ENCODE measurements at regions not wholly inside any gene's neighbourhood (a gene's known extent, or its start where the extent isn't known, plus 50 kb on each side); places are given as distances from the start of the nearest gene placed in this dataset.

GRCh38 chr18:53944721-53945120, 279.7 kb downstream of the MBD2 start:
- Histone ChIP-seq H2BK20ac (ENCODE audit: low read depth, low read length) (no peak overlapping the region), H3K9ac (ENCODE audit: low read depth, low read length) (no peak overlapping the region), H4K20me1 (ENCODE audit: insufficient read depth, low read length) (no peaks in the 10 kb centered on the region), H3K27me3 (ENCODE audit: control insufficient read depth, insufficient read depth, low read length) (no peaks in the 10 kb centered on the region), H3K4me3 (ENCODE audit: insufficient read depth, low read depth, low read length) (no peak overlapping the region), H2AK5ac (ENCODE audit: low read depth, low read length) (no peak overlapping the region), H3K27ac (ENCODE audit: insufficient read depth, low read length) (no peak overlapping the region), H2BK15ac (ENCODE audit: low read depth, low read length) (no peak overlapping the region), H3K9me1 (ENCODE audit: insufficient read depth, low read length) (no peaks in the 10 kb centered on the region), H3K56ac (ENCODE audit: extremely low read depth, insufficient read depth, low read length) (no peak overlapping the region), H3K4me2 (ENCODE audit: low read depth, low read length) (no peak overlapping the region), H4K5ac (ENCODE audit: low read depth, low read length) (no peak overlapping the region), H3K18ac (ENCODE audit: low read depth, low read length) (no peak overlapping the region), H3K79me1 (ENCODE audit: low read depth in 1 of 2, low read length in 2 of 2) (no peaks in the 10 kb centered on the region), H3K36me3 (ENCODE audit: control insufficient read depth, insufficient read depth, low read length) (no peaks in the 10 kb centered on the region), H2AFZ (replicated peaks; ENCODE audit: low read length, poor library complexity) (no peak overlapping the region), H3K4ac (ENCODE audit: low read depth, low read length) (no peak overlapping the region), H2BK5ac (ENCODE audit: low read depth, low read length, poor library complexity, severe bottlenecking) (no peak overlapping the region), H3K4me1 (ENCODE audit: control insufficient read depth, insufficient read depth, low read length) (no peaks in the 10 kb centered on the region), H3K23ac (ENCODE audit: low read depth, low read length) (no peak overlapping the region), H4K91ac (ENCODE audit: insufficient read depth, low read depth, low read length) (no peak overlapping the region), H2AK9ac (replicated peaks; ENCODE audit: low read depth, low read length, poor library complexity) (no peak overlapping the region), H3K14ac (replicated peaks; ENCODE audit: low read depth, low read length) (no peak overlapping the region), H4K8ac (ENCODE audit: low read depth in 2 of 2, low read length in 2 of 2) (no peak overlapping the region), H2BK120ac (ENCODE audit: low read depth, low read length) (no peak overlapping the region), H3K9me3 (ENCODE audit: control insufficient read depth, insufficient read depth, low read length) (peaks cover 18% of the 10 kb centered on the region)
- DNase-seq (no peak), ATAC-seq (ENCODE audit: low read depth) (no peak)
- dilution Hi-C loops (cut with HindIII; ENCODE audit: low sequenced_read_pairs, unreplicated experiment) (no loop called here), intact Hi-C loops (cut with micrococcal nuclease) (no loop called here), in situ Hi-C loops (cut with MboI; ENCODE audit: low sequenced_read_pairs) (no loop called here)
- TF ChIP-seq RAD21 (IDR thresholded peaks at IDR 0.05; ENCODE audit: low read length), result no peak
- TF ChIP-seq BHLHE40 (IDR thresholded peaks at IDR 0.05; ENCODE audit: low read depth, low read length), result no peak
- no peak for TF ChIP-seq SMC3 (IDR thresholded peaks at IDR 0.05; ENCODE audit: low read depth, low read length)
- no peak for TF ChIP-seq CEBPB (IDR thresholded peaks at IDR 0.05; ENCODE audit: low read depth, low read length)
- TF ChIP-seq MAZ (IDR thresholded peaks at IDR 0.05; ENCODE audit: borderline replicate concordance, low read depth, low read length), result no peak
- TF ChIP-seq RCOR1 (IDR thresholded peaks at IDR 0.05; ENCODE audit: insufficient replicate concordance, low read length), result no peak
- TF ChIP-seq CHD1 (IDR thresholded peaks at IDR 0.05; ENCODE audit: low read depth, low read length), result no peak
- no peak for TF ChIP-seq MXI1 (IDR thresholded peaks at IDR 0.05; ENCODE audit: borderline replicate concordance, low read depth, low read length)
- TF ChIP-seq RFX5 (IDR thresholded peaks at IDR 0.05; ENCODE audit: low read depth, low read length), result no peak
- no peak for TF ChIP-seq CTCF (conservative IDR thresholded peaks at IDR 0.05; ENCODE audit: low read depth, low read length)
- TF ChIP-seq ELK1 (IDR thresholded peaks at IDR 0.05; ENCODE audit: borderline replicate concordance, low read depth, low read length), result no peak
- no peak for TF ChIP-seq FOS (IDR thresholded peaks at IDR 0.05; ENCODE audit: low read depth, low read length)
- no peak for TF ChIP-seq USF2 (IDR thresholded peaks at IDR 0.05; ENCODE audit: low read depth, low read length)
- no peak for TF ChIP-seq POLR2A (IDR thresholded peaks at IDR 0.05; ENCODE audit: low read depth, low read length)
- no peak for TF ChIP-seq NFE2L2 (IDR thresholded peaks at IDR 0.05; ENCODE audit: low read depth, low read length)
- WGBS, 2 experiments (ENCODE audit: extremely low coverage in 2 of 2, insufficient read length in 1 of 2), result no CpG with 5 or more reads among the region's 4 CpGs
- CTCF ChIA-PET, result no interaction called here
- POLR2A ChIA-PET (ENCODE audit: unreplicated experiment), result no interaction called here
- BruUV-seq (replicated peaks), result no TSS peak

Data from IMR-90 (cell line).